HFF-Myc (cell line): ENCODE measurements at regions not wholly inside any gene's neighbourhood (a gene's known extent, or its start where the extent isn't known, plus 50 kb on each side); places are given as distances from the start of the nearest gene placed in this dataset.

Source experiments
- DNase-seq: peaks from one replicate; pipeline ENCODE4 v3.0.0-alpha.2; 2011; ENCODE audit warnings: low read depth; ENCODE audit errors: extremely low read depth
- H3K4me3 ChIP-seq: replicated peaks from 2 replicates; pipeline ENCODE4 v1.5.1; 2011; ENCODE audit warnings: low read depth, mild to moderate bottlenecking, control low read depth, low read length
- TF ChIP-seq, protein P1 (sequence below): IDR thresholded peaks from 2 replicates; pipeline ENCODE4 v1.5.1; 2012; ENCODE audit warnings: mild to moderate bottlenecking, low read depth, low read length, control low read depth; ENCODE audit errors: missing control alignments

DNA sequence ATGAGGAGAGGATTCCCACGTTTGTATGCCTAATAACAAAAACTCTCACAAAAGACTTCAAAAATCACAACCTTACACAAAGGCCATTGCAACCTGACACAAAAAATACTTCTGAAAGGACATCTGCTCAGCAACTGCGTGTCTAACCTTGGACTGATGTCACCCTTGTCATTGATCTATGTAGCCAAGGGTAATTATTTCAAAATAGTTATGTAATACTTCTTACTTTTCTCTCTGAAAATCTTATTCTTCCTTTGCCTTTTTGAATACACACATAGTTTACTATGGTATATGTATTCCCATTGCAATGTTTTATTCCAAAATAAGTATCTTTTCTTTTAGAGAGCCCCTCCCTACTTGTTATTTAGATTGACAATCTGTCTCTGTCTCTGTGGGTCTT lies 355.3 kb downstream of the MSX2 start:
- TF ChIP-seq, protein P1, sequence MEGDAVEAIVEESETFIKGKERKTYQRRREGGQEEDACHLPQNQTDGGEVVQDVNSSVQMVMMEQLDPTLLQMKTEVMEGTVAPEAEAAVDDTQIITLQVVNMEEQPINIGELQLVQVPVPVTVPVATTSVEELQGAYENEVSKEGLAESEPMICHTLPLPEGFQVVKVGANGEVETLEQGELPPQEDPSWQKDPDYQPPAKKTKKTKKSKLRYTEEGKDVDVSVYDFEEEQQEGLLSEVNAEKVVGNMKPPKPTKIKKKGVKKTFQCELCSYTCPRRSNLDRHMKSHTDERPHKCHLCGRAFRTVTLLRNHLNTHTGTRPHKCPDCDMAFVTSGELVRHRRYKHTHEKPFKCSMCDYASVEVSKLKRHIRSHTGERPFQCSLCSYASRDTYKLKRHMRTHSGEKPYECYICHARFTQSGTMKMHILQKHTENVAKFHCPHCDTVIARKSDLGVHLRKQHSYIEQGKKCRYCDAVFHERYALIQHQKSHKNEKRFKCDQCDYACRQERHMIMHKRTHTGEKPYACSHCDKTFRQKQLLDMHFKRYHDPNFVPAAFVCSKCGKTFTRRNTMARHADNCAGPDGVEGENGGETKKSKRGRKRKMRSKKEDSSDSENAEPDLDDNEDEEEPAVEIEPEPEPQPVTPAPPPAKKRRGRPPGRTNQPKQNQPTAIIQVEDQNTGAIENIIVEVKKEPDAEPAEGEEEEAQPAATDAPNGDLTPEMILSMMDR, result no peak

DNA sequence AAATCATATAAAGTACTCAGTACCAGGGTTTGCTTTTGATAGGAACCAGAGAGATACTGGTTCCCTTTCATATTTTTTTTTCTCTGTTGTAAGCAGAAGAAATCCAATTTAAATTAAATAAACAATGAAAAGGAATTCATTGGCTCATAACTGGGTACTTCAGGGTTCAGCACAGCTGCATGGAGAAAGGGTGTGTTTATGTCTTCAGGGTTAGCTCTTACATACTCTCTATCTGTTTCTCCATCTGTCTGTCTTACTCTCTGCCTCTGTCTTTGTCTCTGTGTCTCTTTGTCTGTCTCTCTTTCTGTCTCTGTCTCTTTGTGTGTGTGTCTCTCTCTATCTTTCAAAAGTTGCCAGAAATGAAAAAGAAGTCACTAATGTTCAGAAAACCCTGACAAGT lies 345.9 kb downstream of the MSX2 start:
- no peak for DNase-seq
- TF ChIP-seq, protein P1, result no peak
- H3K4me3 ChIP-seq, result no peak overlapping the region

More for the DNA sequence above, 355.3 kb downstream of the MSX2 start:
- no peak overlapping the region for H3K4me3 ChIP-seq
- DNase-seq, result no peak

DNA sequence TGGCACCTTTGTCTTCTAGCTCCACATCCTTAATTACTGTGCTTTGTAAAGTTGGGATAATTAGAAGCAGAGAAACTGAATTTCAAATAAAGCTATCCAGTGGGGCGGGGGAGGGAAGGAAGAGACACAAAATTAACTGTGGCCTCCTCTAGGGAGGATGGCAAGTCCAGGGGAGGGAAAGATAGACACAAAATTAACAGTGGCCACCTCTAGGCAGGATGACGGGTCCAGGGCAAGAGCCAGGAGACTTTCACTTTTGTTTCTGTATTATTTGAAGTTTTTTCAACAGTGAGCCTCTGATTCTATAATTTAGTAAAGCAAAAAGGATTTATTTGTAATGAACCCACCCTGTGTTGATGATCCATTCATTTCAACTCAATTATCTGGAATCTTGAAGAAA lies 335.9 kb downstream of the MSX2 start:
- TF ChIP-seq, protein P1, result no peak
- DNase-seq, result no peak
- no peak overlapping the region for H3K4me3 ChIP-seq

DNA sequence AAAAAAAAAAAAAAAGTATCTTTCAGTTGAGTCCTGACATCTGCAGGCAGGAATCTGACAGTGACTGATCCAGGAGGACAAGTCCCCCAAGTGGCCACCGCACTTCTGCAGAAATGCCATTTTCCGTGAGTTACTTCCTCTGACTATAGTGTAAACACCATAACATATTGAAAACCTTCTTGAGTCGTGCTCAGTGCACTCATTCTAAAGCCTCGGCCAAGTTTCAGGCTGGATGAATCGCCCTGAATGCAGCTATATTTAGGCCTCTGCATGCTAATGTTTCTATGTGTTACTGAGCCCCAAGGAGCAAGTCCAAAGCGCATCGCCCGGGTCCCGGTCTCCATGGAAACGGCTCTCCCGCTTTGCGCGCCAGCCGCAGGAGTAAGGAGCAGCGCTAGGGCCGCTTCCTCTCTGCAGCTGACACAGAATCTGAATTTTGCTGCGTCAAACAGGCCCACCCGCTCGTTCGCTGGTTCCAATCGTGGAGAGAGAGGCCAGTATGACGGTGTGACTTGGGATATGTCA lies 335.4 kb downstream of the MSX2 start:
- DNase-seq, result no peak
- H3K4me3 ChIP-seq, result no peak overlapping the region
- TF ChIP-seq, protein P1, result no peak

DNA sequence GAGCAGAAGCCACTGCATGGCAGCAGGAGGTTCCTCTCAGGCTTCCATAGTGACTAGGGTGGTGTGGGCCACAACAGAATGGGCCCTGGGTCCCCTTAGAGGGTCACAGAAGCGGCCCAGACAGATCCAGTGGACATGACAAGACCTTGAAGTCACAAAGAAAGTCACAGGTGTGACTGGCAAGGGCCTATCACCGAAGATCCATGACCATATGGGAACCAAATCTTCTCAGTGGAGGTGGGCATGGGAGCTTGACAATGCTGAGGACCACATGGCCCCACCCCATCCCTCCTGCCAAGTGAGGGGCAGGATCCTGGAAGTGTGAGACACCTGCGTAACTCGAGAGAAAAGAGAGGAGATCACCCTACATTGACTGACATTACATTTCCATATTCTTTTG lies 332.4 kb downstream of the MSX2 start:
- DNase-seq, result no peak
- no peak overlapping the region for H3K4me3 ChIP-seq
- TF ChIP-seq, protein P1, result no peak

DNA sequence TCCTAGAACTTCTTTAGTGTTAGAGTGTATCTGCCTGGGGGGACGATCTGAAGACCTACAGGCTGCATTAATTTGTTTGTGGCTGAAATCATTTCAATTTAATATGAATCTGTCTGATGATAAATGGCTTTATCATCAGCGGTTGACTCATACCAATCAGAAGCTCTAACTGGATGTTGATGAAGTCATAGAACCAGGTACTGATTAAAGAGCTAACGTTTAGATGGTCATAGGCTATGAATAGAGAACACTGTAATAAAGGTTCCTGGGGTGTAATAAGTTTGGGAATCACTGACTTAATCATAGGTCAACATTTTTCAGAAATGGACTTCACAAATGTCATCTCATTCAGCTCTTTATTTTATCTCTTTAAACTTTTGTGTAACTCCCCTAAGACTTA lies 329.9 kb downstream of the MSX2 start:
- TF ChIP-seq, protein P1, result no peak
- no peak for DNase-seq
- no peak overlapping the region for H3K4me3 ChIP-seq

DNA sequence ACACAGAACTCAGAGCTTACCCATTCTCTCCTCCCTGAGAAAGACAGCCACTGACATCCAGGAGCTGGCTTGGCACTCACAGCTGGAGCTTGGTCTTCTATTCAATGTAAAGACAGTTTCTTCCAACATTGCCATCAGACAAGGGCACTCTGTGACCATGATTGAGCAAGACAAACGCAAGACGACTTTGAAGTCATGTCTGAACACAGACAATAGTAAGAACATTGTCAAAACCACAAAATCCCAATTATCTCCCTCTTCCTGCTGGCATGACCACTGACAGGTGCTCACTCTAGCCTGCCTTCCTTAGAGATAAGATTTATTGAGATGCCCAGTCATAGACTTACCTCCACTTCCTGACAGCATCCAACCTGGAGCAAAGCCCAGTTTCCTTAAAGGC lies 328.0 kb downstream of the MSX2 start:
- no peak for DNase-seq
- H3K4me3 ChIP-seq, result no peak overlapping the region
- TF ChIP-seq, protein P1, result no peak
